NB4 (cell line): ENCODE measurements at regions not wholly inside any gene's neighbourhood (a gene's known extent, or its start where the extent isn't known, plus 50 kb on each side); places are given as distances from the start of the nearest gene placed in this dataset.
"Not testable (repeated sequence)": the region's sequence is repeated elsewhere in the genome, so short reads cannot be mapped to it uniquely, and the experiment has no call there.

ENCODE experiments used
- DNase-seq: peaks from one replicate; pipeline ENCODE4 v3.0.0; 2010; ENCODE audit warnings: low read depth
- H3K4me3 ChIP-seq: one replicate; pipeline ENCODE4 v1.5.1; 2011; ENCODE audit warnings: mild to moderate bottlenecking, low read depth, low read length, moderate library complexity
- CTCF ChIP-seq: IDR thresholded peaks from one replicate; pipeline ENCODE4 v1.5.1; 2012; ENCODE audit warnings: low read depth, low read length
- MAX ChIP-seq: IDR thresholded peaks from 2 replicates; pipeline ENCODE4 v1.6.1; 2011; ENCODE audit warnings: low read depth, low read length
- MYC ChIP-seq: IDR thresholded peaks from 2 replicates; pipeline ENCODE4 v1.6.1; 2011; ENCODE audit warnings: low read depth, low read length
- POLR2A ChIP-seq: IDR thresholded peaks from 2 replicates; pipeline ENCODE4 v1.6.1; 2011; ENCODE audit warnings: mild to moderate bottlenecking; ENCODE audit not compliant: insufficient read length; ENCODE audit errors: extremely low read depth

GRCh38 chr19:20367811-20368294, 197.7 kb downstream of the ZNF737 start:
- no peak overlapping the region for H3K4me3 ChIP-seq
- DNase-seq: no peak
- TF ChIP-seq MYC (no peak), POLR2A (no peak), MAX (no peak), CTCF (no peak)

GRCh38 chr19:20365146-20365545, 198.1 kb downstream of the ZNF486 start:
- TF ChIP-seq POLR2A: no peak
- no peak for TF ChIP-seq MYC
- no peak for TF ChIP-seq CTCF
- DNase-seq: no peak
- no peak overlapping the region for H3K4me3 ChIP-seq

GRCh38 chr19:20359933-20360720, 193.1 kb downstream of the ZNF486 start:
- TF ChIP-seq POLR2A (no peak), MAX (no peak), CTCF (peak; percentile 38)
- DNase-seq: no peak
- no peak overlapping the region for H3K4me3 ChIP-seq

GRCh38 chr19:20358841-20359465, 191.9 kb downstream of the ZNF486 start:
- DNase-seq, H3K4me3 ChIP-seq: not testable (repeated sequence)

GRCh38 chr19:20357921-20358320, 190.9 kb downstream of the ZNF486 start:
- no peak for DNase-seq
- no peak overlapping the region for H3K4me3 ChIP-seq
- TF ChIP-seq POLR2A: no peak
- no peak for TF ChIP-seq MAX
- TF ChIP-seq CTCF: no peak
- no peak for TF ChIP-seq MYC

GRCh38 chr19:20351244-20351643, 184.2 kb downstream of the ZNF486 start:
- TF ChIP-seq MAX (no peak), POLR2A (no peak), MYC (no peak), CTCF (no peak)
- H3K4me3 ChIP-seq: no peak overlapping the region
- DNase-seq: no peak
